Prostate gland (tissue), 2 donors: ENCODE measurements at regions not wholly inside any gene's neighbourhood (a gene's known extent, or its start where the extent isn't known, plus 50 kb on each side); places are given as distances from the start of the nearest gene placed in this dataset.

Source experiments
- CTCF ChIP-seq, 4 experiments: fragments of 200-600 bp in 2 of 4; fragments of 450-650 bp in 2 of 4; sonication (generic) in 2 of 4; IDR thresholded peaks; 1 replicate in 3 of 4; 2 replicates in 1 of 4; pipeline ENCODE4 v1.5.1; 2016 to 2019; ENCODE audit warnings: antibody characterized with exemption in 4 of 4, mild to moderate bottlenecking in 2 of 4, moderate library complexity in 2 of 4
- POLR2A ChIP-seq: fragments of 450-650 bp; IDR thresholded peaks from one replicate; pipeline ENCODE4 v1.6.1; 2016; ENCODE audit warnings: antibody characterized with exemption, mild to moderate bottlenecking

- TF ChIP-seq CTCF (IDR thresholded peaks at IDR 0.05) = no peak
- no peak for TF ChIP-seq POLR2A
These were observed 163.2 kb downstream of the PRKX start for GRCh38 chrX:3550160-3550751.
